GM12873 (cell line): ENCODE measurements at regions not wholly inside any gene's neighbourhood (a gene's known extent, or its start where the extent isn't known, plus 50 kb on each side); places are given as distances from the start of the nearest gene placed in this dataset.

ENCODE experiments used
- TF ChIP-seq, protein P1 (sequence below): IDR thresholded peaks from 2 replicates; pipeline ENCODE4 v1.5.1; 2012; ENCODE audit warnings: low read depth, mild to moderate bottlenecking, moderate library complexity, low read length, control low read depth; ENCODE audit not compliant: insufficient read depth; ENCODE audit errors: missing control alignments

DNA sequence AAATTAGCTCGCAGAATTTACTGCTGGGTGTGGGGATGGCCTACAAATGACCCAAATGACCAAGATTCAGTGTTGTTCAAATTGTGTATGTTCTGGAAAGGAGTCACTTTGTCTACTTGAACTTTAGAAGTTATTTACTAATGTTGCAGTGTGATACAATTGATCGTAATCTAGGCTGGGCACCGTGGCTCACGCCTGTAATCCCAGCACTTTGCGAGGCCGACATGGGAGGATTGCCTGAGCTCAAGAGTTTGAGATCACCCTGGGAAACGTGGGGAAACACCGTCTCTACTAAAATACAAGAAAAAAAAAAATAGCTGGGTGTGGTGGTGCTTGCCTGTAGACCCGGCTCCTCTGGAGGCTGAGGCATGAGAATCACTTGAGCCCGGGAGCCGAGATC lies 57.6 kb upstream of the TMPRSS2 start:
- TF ChIP-seq, protein P1, sequence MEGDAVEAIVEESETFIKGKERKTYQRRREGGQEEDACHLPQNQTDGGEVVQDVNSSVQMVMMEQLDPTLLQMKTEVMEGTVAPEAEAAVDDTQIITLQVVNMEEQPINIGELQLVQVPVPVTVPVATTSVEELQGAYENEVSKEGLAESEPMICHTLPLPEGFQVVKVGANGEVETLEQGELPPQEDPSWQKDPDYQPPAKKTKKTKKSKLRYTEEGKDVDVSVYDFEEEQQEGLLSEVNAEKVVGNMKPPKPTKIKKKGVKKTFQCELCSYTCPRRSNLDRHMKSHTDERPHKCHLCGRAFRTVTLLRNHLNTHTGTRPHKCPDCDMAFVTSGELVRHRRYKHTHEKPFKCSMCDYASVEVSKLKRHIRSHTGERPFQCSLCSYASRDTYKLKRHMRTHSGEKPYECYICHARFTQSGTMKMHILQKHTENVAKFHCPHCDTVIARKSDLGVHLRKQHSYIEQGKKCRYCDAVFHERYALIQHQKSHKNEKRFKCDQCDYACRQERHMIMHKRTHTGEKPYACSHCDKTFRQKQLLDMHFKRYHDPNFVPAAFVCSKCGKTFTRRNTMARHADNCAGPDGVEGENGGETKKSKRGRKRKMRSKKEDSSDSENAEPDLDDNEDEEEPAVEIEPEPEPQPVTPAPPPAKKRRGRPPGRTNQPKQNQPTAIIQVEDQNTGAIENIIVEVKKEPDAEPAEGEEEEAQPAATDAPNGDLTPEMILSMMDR, result no peak

DNA sequence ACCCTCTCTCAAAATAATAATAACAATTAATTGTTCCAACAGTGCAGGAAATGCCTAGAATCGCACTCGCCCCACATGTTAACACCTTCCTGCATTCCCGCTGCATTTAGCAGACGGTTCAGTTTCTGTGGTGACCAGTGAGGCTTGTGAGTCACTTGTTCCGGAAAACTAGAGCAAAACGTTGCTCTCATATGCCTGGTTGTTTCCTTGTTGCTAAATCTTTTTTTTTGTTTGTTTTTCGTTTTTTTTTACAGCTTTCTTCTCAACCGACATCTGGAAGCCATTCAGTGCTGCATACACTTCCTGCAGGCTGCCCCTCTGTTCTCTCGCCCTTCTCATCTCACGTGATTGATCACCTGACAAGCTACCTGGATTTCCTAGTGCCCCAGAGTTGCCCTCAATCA lies 56.9 kb upstream of the TMPRSS2 start:
- TF ChIP-seq, protein P1, result no peak

DNA sequence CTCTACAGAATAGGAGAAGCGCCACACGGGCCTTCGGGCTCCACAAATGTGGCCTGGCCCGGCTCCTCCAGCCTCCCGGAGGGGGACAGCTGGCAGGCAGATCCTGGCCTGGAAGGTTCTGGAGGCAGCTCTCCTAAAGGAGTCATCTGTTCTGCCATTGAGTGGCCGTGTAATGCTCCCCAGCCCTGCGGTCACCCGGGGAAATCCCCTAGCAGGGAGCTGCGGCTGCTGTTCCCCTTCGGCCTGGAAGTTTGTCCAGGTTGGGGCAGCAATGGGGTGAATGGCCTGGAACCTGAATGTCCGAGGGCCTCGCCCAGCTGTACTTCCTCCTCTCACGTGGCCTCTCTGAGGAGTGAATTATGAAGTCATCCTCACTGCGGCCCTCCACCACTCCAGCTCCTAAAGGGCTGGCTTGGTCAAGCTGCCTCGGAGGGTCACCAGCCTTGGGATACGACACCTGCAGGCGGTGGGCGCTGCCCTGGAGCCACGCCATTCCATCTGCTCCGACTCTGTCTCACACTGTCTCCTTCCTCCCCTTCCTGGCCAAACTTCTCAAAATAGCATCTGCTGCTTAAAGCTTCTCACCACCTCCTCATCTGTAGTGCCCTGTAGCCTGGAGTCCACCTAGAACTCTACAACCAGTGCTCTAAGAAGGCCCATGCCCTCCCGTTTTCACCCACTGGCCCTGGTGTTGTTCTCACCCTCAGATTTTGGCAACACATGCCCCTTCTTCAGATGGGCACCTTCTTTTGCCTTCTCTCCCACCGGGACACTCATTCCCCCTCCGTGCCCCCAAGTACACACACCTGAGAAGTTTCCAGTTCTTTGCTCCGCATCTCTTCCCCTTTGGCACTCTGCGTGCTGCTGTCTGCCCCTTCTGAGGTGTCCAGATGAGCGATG lies 54.4 kb upstream of the TMPRSS2 start:
- TF ChIP-seq, protein P1, result no peak

DNA sequence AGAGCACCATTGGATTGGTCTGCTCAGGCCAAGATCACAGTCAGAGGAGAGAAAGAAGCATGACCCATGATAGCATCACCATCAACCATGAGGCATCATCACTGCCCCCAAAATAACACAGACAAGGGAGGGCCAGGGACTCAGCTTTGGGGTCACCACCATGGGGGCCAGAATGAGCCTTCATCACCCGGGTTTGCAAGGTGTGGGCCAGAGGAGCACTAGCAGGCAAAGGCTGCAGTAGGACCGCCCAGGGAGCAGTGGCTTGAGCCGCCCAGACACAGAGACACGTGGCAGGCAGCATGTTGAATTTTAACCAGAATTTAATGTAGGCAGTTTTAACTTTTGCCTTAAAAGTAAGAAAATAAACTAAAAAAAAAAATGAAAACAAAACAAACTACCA lies 53.7 kb upstream of the TMPRSS2 start:
- TF ChIP-seq, protein P1, result no peak

DNA sequence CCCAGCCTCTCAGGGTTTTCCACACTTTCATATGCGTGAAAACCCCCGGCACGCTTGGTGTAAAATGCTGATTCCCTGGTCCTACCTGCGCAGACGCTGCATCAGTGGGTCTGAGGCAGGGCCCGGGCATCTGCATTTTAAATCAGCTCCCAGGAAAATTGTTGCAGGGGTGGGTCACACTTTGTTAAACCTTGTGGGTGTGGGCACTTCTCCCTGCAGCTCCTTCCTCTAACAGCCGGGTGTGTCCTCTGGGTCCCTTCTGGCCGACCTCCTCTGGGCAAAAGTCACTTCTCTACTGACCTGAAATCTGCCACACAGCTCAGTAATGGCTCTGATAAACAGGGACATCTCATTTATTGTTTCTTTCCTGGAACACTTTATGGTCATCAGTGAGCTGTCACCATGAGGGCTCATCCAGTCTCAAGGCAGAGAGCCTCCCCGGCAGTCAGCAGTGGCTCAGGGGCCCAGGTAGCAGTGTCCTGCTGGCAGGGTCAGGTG lies 52.8 kb upstream of the TMPRSS2 start:
- TF ChIP-seq, protein P1, result no peak

DNA sequence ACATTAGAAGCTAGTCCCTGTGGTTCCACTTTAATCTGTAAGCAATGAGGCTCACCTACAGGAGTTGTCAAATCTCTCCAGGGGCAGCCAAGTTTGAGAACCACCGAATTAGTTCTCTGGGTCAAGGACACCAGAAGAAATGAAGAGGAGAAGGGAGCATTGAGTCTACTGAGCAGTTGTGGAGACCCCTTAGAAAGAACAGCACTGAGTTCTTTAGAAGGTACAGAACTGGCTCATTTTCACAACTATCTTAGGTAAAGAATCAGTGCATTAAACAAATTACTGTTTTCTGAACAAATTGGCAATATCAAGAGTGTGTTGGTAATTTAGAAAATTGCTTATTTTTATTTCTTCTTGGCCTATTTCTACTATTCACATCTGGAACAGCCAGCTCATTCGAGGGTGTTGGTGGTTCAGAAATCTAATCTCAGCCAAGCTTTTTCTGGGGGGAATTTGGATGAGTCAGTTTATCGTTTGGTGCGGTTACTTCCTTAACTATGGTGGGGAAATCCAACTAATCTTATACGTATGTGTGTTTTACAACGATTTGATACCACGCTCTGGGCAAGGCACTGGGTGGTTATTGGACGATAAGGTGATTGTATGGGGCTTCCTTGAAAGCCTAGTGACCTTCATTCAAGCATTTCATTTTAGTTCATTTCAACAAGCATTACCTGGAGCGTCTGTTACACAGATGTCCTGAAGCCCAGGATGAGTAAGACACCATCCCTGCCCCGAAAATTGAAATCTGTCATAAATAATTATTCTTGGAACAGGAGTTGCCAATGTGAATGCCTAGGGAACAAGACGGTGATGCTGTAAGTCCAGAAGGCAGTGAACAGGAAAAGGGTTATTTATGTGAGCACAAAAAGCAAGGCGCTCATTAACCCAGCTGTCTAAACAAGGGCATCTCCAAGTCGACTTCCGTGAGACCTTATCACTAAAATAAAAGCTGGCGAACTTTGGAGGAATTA lies 52.0 kb upstream of the TMPRSS2 start:
- TF ChIP-seq, protein P1, result no peak

DNA sequence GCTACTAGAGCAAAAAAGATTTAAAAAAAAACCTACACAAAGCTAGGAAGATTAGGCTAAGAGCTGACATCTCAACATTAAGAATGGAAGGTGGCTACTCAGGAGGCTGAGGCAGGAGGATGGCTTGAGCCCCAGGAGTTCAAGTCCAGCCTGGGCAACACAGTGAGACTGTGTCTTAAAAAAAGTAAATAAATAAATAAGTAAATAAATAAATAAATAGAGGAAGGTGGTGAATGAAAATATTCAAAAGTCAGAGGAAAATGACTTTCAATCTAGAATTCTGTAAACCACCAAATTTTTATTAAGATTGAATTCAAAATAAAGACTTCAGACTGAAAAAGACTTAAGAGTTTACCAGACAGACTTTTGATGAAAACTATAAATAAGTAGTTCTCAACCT lies 50.9 kb upstream of the TMPRSS2 start:
- TF ChIP-seq, protein P1, result no peak
